Spleen (tissue), 11 donors: ENCODE measurements at regions not wholly inside any gene's neighbourhood (a gene's known extent, or its start where the extent isn't known, plus 50 kb on each side); places are given as distances from the start of the nearest gene placed in this dataset.

Source experiments
- DNase-seq: peaks from one replicate; pipeline ENCODE4 v3.0.0-alpha.2; 2020
- H3K27ac ChIP-seq, 8 donors: fragments of 200-600 bp; sonication (generic) in 7 of 8; 1 replicate in 4 of 8; 2 replicates in 4 of 8; pipeline versions ENCODE4 v1.5.0 to v1.8.0; 2016 to 2021; ENCODE audit warnings: inconsistent platforms in 4 of 8, mild to moderate bottlenecking in 4 of 8, moderate library complexity in 1 of 8
- H3K27me3 ChIP-seq, 7 donors: fragments of 200-600 bp; sonication (generic) in 6 of 7; replicated peaks in 1 of 7; 1 replicate in 4 of 7; 2 replicates in 3 of 7; pipeline versions ENCODE4 v1.5.0 to v1.8.0; 2016 to 2021; ENCODE audit warnings: inconsistent platforms in 3 of 7, mild to moderate bottlenecking in 1 of 7
- H3K36me3 ChIP-seq, 6 donors: fragments of 200-600 bp; sonication (generic) in 5 of 6; 1 replicate in 4 of 6; 2 replicates in 2 of 6; pipeline versions ENCODE4 v1.5.0 to v1.8.0; 2016 to 2021; ENCODE audit warnings: inconsistent platforms in 2 of 6
- H3K4me1 ChIP-seq, 6 donors: fragments of 200-600 bp; sonication (generic) in 5 of 6; 1 replicate in 3 of 6; 2 replicates in 3 of 6; pipeline versions ENCODE4 v1.5.0 to v1.8.0; 2016 to 2021; ENCODE audit warnings: inconsistent platforms in 3 of 6
- H3K4me3 ChIP-seq, 8 donors: fragments of 200-600 bp; sonication (generic) in 7 of 8; 1 replicate in 4 of 8; 2 replicates in 4 of 8; pipeline versions ENCODE4 v1.5.0 to v1.8.0; 2016 to 2021; ENCODE audit warnings: inconsistent platforms in 4 of 8, mild to moderate bottlenecking in 4 of 8, moderate library complexity in 2 of 8
- H3K9me3 ChIP-seq, 8 donors: fragments of 200-600 bp; sonication (generic) in 7 of 8; 1 replicate in 4 of 8; 2 replicates in 4 of 8; pipeline versions ENCODE4 v1.5.0 to v1.8.0; 2016 to 2021; ENCODE audit warnings: inconsistent platforms in 4 of 8
- POLR2A ChIP-seq, 3 donors: fragments of 450-650 bp; IDR thresholded peaks; one replicate each; pipeline ENCODE4 v1.5.1; 2017; ENCODE audit warnings: antibody characterized with exemption in 3 of 3, mild to moderate bottlenecking in 1 of 3
- POLR2AphosphoS5 ChIP-seq, 3 donors: sonication (generic); formaldehyde crosslinking; IDR thresholded peaks; one replicate each; pipeline ENCODE4 v1.5.1; 2017; ENCODE audit warnings: antibody characterized with exemption in 3 of 3
- WGBS, 5 donors: extraction: QIAGEN DNeasy Blood & Tissue Kit in 3 of 5; methylation state at CpG; one replicate each; pipeline versions ENCODE4 v1.1.5 to v1.1.7; 2013 to 2018; 5-methylcytosine and 5-hydroxymethylcytosine counted together
- intact Hi-C: fragments of 100-400 bp; cut with DNase I; formaldehyde crosslinking; loops from one replicate; pipeline ENCODE4 v1.15.0; 2023; ENCODE audit warnings: low total_unique reads
- TF ChIP-seq, protein P1 (sequence below), 11 experiments: fragments of 200-600 bp in 7 of 11; fragments of 450-650 bp in 4 of 11; sonication (generic) in 4 of 11; IDR thresholded peaks in 8 of 11; conservative IDR thresholded peaks in 3 of 11; 1 replicate in 7 of 11; 2 replicates in 4 of 11; pipeline versions ENCODE4 v1.4.0 to v1.8.0; 2016 to 2021; ENCODE audit warnings: antibody characterized with exemption in 11 of 11, inconsistent platforms in 4 of 11, mild to moderate bottlenecking in 1 of 11
- donor health status: healthy with polysubstance abuse.
- donor health status: DM: no; HTN: no; CAD: no; lungs with moderate emphysema.
- donor health status: DM: no; HTN: no; CAD: no.
- donor health status: Bipolar disorder and iron deficiency.
- donor health status: healthy.
- donor health status: DM: no; HTN: no; CAD: no.
- donor health status: DM: yes; HTN: yes; CAD: no.

DNA sequence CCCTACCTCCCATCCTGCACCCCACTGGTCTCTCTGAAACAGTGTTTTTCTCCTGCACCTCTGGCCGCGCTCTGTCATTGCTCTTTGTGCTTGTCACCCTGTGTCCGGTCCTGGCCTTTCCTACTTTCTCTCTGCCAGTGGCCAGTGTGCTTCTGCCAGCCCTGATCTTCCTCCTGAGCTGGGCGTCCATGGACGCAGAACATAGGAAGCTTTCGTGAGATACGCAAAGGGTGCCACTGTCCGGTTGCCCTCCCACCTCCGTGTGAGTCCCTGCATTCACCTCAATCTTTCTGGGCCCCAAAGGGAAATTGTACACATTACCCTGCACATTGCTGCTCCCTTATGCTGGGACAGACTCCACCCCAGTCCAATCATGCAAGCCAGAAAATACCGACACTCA, 105.7 kb upstream of the SOX1 start:
- Histone ChIP-seq H3K9me3 (peaks cover 0 to 7% (median 0%) of the 10 kb centered on the region in 8 donors), H3K36me3 (no peaks in the 10 kb centered on the region), H3K4me1 (no peaks in the 10 kb centered on the region), H3K27ac (no peak overlapping the region), H3K27me3 (no peaks in the 10 kb centered on the region), H3K4me3 (no peak overlapping the region)
- intact Hi-C loops = no loop called here
- no peak for DNase-seq
- no peak for TF ChIP-seq POLR2AphosphoS5 (IDR thresholded peaks at IDR 0.05)
- TF ChIP-seq, protein P1, sequence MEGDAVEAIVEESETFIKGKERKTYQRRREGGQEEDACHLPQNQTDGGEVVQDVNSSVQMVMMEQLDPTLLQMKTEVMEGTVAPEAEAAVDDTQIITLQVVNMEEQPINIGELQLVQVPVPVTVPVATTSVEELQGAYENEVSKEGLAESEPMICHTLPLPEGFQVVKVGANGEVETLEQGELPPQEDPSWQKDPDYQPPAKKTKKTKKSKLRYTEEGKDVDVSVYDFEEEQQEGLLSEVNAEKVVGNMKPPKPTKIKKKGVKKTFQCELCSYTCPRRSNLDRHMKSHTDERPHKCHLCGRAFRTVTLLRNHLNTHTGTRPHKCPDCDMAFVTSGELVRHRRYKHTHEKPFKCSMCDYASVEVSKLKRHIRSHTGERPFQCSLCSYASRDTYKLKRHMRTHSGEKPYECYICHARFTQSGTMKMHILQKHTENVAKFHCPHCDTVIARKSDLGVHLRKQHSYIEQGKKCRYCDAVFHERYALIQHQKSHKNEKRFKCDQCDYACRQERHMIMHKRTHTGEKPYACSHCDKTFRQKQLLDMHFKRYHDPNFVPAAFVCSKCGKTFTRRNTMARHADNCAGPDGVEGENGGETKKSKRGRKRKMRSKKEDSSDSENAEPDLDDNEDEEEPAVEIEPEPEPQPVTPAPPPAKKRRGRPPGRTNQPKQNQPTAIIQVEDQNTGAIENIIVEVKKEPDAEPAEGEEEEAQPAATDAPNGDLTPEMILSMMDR (IDR thresholded peaks at IDR 0.05 in 8 of 11, conservative IDR thresholded peaks at IDR 0.05 in 3 of 11) = no peak
- no peak for TF ChIP-seq POLR2A (IDR thresholded peaks at IDR 0.05)
- 84 to 91% (median 89%) methylated on average over 10 of the region's 10 CpGs for WGBS, 5 donors

DNA sequence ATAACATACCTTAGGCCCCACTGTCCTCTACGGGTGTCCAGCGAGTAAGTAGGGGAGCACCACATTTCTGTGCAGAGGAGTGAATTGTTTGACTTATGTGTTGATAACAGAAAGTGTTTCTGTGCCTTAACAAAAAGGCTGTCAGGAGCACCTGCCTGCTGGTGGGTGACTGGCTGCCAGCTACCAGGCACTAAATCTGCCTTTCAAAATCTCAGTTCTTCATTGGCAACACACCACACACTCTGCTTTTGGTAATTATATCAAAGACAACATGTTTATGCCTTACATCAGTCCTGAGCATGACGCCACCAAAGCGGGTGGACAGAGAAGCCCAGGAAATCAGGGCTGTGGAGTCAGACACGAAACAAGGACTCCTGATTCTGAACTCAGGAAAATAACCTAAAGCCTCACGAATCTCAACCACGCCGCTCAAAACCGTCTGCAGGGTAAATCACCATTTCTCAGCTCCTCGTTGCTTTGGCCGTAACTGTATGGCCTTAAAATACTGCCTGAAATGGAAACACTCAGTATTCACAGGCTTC, 105.2 kb upstream of the SOX1 start:
- Histone ChIP-seq H3K9me3 (peaks cover 0 to 3% (median 0%) of the 10 kb centered on the region in 8 donors), H3K4me1 (no peaks in the 10 kb centered on the region), H3K4me3 (no peak overlapping the region), H3K27ac (no peak overlapping the region), H3K27me3 (no peaks in the 10 kb centered on the region), H3K36me3 (no peaks in the 10 kb centered on the region)
- intact Hi-C loops = no loop called here
- 79 to 89% (median 87%) methylated on average over 11 of the region's 11 CpGs for WGBS, 5 donors
- no peak for DNase-seq
- TF ChIP-seq, protein P1 (IDR thresholded peaks at IDR 0.05 in 8 of 11, conservative IDR thresholded peaks at IDR 0.05 in 3 of 11) = no peak
- TF ChIP-seq POLR2A (IDR thresholded peaks at IDR 0.05) (no peak), POLR2AphosphoS5 (IDR thresholded peaks at IDR 0.05) (no peak)

DNA sequence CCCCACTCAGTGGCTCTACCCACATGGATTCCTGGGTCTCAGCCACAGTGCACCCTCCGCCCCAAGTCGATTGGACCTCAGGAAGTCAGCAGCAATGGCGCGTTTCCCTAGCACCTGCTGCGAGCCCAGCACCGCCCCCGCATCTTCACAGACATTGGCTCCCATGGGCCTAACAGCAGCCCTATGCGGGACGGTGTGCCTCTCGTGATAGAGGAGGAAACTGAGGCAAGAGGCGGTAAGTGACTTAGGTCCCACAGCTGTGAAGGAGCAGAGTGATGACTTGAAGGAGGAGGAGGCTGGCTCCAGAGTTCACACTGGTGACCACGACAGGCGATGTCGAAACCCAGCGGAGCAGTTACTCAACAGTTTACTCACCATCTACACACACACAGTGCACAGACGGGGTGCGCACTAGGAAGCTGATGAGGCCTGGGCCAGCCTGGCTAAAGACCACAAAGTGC, 104.5 kb upstream of the SOX1 start:
- no peak for DNase-seq
- H3K27me3 ChIP-seq = peaks cover 0 to 6% (median 0%) of the 10 kb centered on the region in 7 donors
- H3K4me3 ChIP-seq = no peak overlapping the region
- H3K9me3 ChIP-seq = peaks cover 0 to 3% (median 0%) of the 10 kb centered on the region in 8 donors
- H3K27ac ChIP-seq = no peak overlapping the region
- no peaks in the 10 kb centered on the region for H3K4me1 ChIP-seq
- no peak for TF ChIP-seq POLR2AphosphoS5 (IDR thresholded peaks at IDR 0.05)
- TF ChIP-seq POLR2A (IDR thresholded peaks at IDR 0.05) = no peak
- TF ChIP-seq, protein P1 (IDR thresholded peaks at IDR 0.05 in 8 of 11, conservative IDR thresholded peaks at IDR 0.05 in 3 of 11) = no peak
- no peaks in the 10 kb centered on the region for H3K36me3 ChIP-seq
- WGBS, 5 donors = 79 to 84% (median 80%) methylated on average over 9 to 17 of the region's 17 CpGs
- intact Hi-C loops = no loop called here

DNA sequence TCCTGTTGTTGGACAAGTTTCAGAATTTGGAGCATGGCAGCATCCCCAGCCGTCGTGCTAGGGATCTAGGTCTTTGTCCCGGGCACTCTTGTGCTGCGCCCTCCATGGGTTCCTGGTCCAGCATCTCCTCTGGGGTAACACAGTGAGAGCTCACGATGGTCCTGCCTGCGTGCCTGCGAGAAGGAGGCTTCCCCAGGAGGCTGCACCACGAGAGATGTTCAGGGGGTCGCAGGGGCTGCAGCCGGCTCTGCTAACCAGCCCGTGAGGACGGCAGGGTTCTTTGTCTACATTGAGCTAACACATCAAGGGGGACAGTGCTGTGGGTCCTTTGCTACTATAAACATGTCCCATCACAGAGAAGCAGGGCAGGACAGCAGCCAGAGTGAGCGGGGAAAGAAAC, 103.9 kb upstream of the SOX1 start:
- WGBS, 5 donors = 82 to 95% (median 89%) methylated on average over 9 to 13 of the region's 13 CpGs
- TF ChIP-seq POLR2AphosphoS5 (IDR thresholded peaks at IDR 0.05) (no peak), POLR2A (IDR thresholded peaks at IDR 0.05) (no peak)
- TF ChIP-seq, protein P1 (IDR thresholded peaks at IDR 0.05 in 8 of 11, conservative IDR thresholded peaks at IDR 0.05 in 3 of 11) = no peak
- Histone ChIP-seq H3K9me3 (peaks cover 0 to 3% (median 0%) of the 10 kb centered on the region in 8 donors), H3K4me1 (no peaks in the 10 kb centered on the region), H3K36me3 (no peaks in the 10 kb centered on the region), H3K27me3 (peaks cover 0 to 6% (median 0%) of the 10 kb centered on the region in 7 donors), H3K4me3 (no peak overlapping the region), H3K27ac (no peak overlapping the region)
- no peak for DNase-seq
- intact Hi-C loops = no loop called here
